ENCODE measurements at regions not wholly inside any gene's neighbourhood (a gene's known extent, or its start where the extent isn't known, plus 50 kb on each side); places are given as distances from the start of the nearest gene placed in this dataset.

DNA sequence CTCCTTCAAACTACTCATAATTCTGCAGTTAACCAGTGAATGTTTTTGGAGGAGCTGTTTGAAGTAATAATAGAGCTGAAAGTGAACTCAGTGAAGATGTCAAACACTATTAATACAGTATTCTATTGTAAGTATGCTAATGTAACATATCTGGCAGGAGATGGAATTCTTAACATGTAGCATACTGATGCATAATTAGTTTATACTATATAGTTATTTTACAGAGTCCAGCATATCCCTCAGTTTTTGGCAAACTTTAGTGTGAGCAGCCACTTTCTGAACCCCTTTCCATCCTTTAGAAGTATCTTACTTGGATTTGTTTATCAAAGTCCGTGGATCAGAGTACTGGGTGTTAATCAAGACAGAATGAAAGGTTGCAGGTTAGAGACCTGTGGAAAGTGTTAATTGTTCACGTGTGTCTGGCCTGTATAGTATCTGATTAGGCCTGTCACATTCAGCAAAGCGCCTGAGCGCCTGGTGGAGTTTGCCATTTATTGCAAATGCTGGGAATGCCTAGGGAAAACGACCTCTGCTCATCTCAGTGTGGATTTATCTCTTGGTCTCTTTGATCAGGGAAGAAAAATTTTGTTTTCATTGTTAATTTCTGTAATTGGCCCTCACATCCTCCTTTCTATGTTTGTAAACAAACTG is 251.7 kb upstream of the MAD2L1 start (continued):
- TF ChIP-seq, protein P1, sequence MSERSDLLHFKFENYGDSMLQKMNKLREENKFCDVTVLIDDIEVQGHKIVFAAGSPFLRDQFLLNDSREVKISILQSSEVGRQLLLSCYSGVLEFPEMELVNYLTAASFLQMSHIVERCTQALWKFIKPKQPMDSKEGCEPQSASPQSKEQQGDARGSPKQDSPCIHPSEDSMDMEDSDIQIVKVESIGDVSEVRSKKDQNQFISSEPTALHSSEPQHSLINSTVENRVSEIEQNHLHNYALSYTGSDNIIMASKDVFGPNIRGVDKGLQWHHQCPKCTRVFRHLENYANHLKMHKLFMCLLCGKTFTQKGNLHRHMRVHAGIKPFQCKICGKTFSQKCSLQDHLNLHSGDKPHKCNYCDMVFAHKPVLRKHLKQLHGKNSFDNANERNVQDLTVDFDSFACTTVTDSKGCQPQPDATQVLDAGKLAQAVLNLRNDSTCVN (CRISPR knock-in tag; IDR thresholded peaks at IDR 0.05; ENCODE audit: borderline replicate concordance): no peak
- no peak for TF ChIP-seq ZNF788 (CRISPR knock-in tag; IDR thresholded peaks at IDR 0.05; ENCODE audit: borderline replicate concordance)

DNA sequence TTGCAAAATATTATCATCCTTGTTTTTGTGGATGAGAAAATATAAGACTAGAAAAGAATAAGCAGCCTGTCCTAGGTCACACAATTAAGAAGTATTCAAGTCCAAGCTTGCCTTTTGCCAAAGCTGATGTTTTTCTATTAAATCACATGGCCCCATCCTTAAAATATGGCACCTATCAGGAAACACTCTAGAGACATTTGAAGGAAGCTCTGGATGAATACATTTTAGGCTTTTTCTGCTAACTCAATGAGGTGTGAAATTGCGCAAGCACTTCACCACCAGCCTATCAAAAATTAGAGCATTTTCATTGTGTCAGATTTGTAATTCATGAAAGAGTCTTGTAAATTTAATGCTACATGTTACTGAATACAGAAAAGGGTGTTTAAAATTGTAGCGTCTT is 251.1 kb upstream of the MAD2L1 start:
- no peaks in the 10 kb centered on the region for H3K79me2 ChIP-seq (ENCODE audit: insufficient read depth, low read length)
- in situ Hi-C loops (cut with HindIII; ENCODE audit: extremely low pct_ligation_motif_present, low pct_unique_long_range_greater_than_20kb): no loop called here
- no peak overlapping the region for H2AFZ ChIP-seq (ENCODE audit: low read length)
- no peak for TF ChIP-seq HNRNPK (IDR thresholded peaks at IDR 0.05; ENCODE audit: low read depth, low read length, poor library complexity, severe bottlenecking)
- 0 out of 2 replicates have a peak, but pooled peaks have one; percentile 29 for TF ChIP-seq CEBPB (IDR thresholded peaks at IDR 0.05; ENCODE audit: borderline replicate concordance, low read depth, low read length)
- TF ChIP-seq, protein P2, sequence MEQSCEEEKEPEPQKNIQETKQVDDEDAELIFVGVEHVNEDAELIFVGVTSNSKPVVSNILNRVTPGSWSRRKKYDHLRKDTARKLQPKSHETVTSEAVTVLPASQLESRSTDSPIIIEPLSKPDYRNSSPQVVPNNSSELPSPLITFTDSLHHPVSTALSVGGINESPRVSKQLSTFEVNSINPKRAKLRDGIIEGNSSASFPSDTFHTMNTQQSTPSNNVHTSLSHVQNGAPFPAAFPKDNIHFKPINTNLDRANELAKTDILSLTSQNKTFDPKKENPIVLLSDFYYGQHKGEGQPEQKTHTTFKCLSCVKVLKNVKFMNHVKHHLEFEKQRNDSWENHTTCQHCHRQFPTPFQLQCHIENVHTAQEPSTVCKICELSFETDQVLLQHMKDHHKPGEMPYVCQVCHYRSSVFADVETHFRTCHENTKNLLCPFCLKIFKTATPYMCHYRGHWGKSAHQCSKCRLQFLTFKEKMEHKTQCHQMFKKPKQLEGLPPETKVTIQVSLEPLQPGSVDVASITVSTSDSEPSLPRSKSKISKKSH (CRISPR knock-in tag; IDR thresholded peaks at IDR 0.05; ENCODE audit: borderline replicate concordance): no peak
- TF ChIP-seq MAF1 (CRISPR knock-in tag; IDR thresholded peaks at IDR 0.05; ENCODE audit: borderline replicate concordance): no peak
- H3K27me3 ChIP-seq (ENCODE audit: control insufficient read depth in 1 of 2, insufficient read depth in 2 of 2, low read length in 2 of 2): no peaks in the 10 kb centered on the region
- intact Hi-C loops (cut with micrococcal nuclease; ENCODE audit: unreplicated experiment): loop anchor here (5.0 kb wide), 1 partner anchor 1295 kb away; no protein-coding TSS in a partner anchor
- no peak overlapping the region for H3K4me3 ChIP-seq (replicated peaks in 1 of 3; ENCODE audit: insufficient read depth in 1 of 3, low read depth in 2 of 3, low read length in 3 of 3)
- no peaks in the 10 kb centered on the region for H3K36me3 ChIP-seq (replicated peaks in 1 of 2; ENCODE audit: control insufficient read depth in 1 of 2, insufficient read depth in 2 of 2, low read length in 2 of 2)
- ChIA-PET POLR2A (no interaction called here), CTCF (ENCODE audit: low intra/inter-chr PET ratio, low total read pairs) (no interaction called here)
- no peak overlapping the region for H3K27ac ChIP-seq (ENCODE audit: extremely low read length, insufficient read depth, low read length)
- no peak overlapping the region for H3K4me2 ChIP-seq (ENCODE audit: low read depth, low read length)
- H3K4me1 ChIP-seq (ENCODE audit: insufficient read depth, low read length): no peaks in the 10 kb centered on the region
- DNase-seq (ENCODE audit: low spot score): no peak
- no peak overlapping the region for H3K9ac ChIP-seq (ENCODE audit: insufficient read depth, low read depth, low read length)
- no peak for ATAC-seq
- 46% methylated on average over 2 of the region's 2 CpGs for WGBS (ENCODE audit: low lambda C conversion rate)
- no peak for FAIRE-seq
- H3K9me3 ChIP-seq (ENCODE audit: low read length): no peaks in the 10 kb centered on the region
- H4K20me1 ChIP-seq (ENCODE audit: insufficient read depth, low read length): no peaks in the 10 kb centered on the region
- no TSS peak for BruUV-seq (replicated peaks)

Measured in HepG2 (cell line).